OCI-LY1 (cell line): ENCODE measurements at regions not wholly inside any gene's neighbourhood (a gene's known extent, or its start where the extent isn't known, plus 50 kb on each side); places are given as distances from the start of the nearest gene placed in this dataset.

Experiments
- CTCF ChIP-seq: fragments of 200-600 bp; sonication (generic), shearing (Covaris generic); IDR thresholded peaks from 2 replicates; pipeline ENCODE4 v1.5.1; 2017; ENCODE audit warnings: mild to moderate bottlenecking, antibody characterized with exemption, low read length, moderate library complexity, mixed read lengths
- EZH2 ChIP-seq: fragments of 200-600 bp; sonication (generic), shearing (Covaris generic); IDR thresholded peaks from 2 replicates; pipeline ENCODE4 v1.8.0; 2017; ENCODE audit warnings: borderline replicate concordance, mixed run types, mild to moderate bottlenecking, antibody characterized with exemption, low read length, moderate library complexity, mixed read lengths

GRCh38 chr20:52677216-52677615 is 294.9 kb upstream of the TSHZ2 start:
- no peak for TF ChIP-seq CTCF
- no peak for TF ChIP-seq EZH2
